ENCODE measurements at regions not wholly inside any gene's neighbourhood (a gene's known extent, or its start where the extent isn't known, plus 50 kb on each side); places are given as distances from the start of the nearest gene placed in this dataset.

- no peaks in the 10 kb centered on the region for H3K36me3 ChIP-seq (ENCODE audit: control insufficient read depth in 2 of 2, insufficient read depth in 2 of 2, low read length in 2 of 2)
- no peak overlapping the region for H3K4me3 ChIP-seq (ENCODE audit: low read length in 2 of 2)
- H3K27me3 ChIP-seq (ENCODE audit: control insufficient read depth in 1 of 2, insufficient read depth in 2 of 2, low read length in 2 of 2), result no peaks in the 10 kb centered on the region
- H3K27ac ChIP-seq (ENCODE audit: low read length), result no peak overlapping the region
- H3K4me1 ChIP-seq (ENCODE audit: control insufficient read depth, insufficient read depth, low read length), result no peaks in the 10 kb centered on the region
- no peaks in the 10 kb centered on the region for H3K9me3 ChIP-seq (ENCODE audit: control insufficient read depth in 2 of 2, low read length in 2 of 2)
- H3K9ac ChIP-seq (ENCODE audit: low read length in 2 of 2), result no peak overlapping the region
These were observed 1692.7 kb downstream of the EFNA5 start for GRCh38 chr5:105978011-105978410.

GRCh38 chr5:105977163-105977562, 1693.6 kb downstream of the EFNA5 start:
- H3K36me3 ChIP-seq (ENCODE audit: control insufficient read depth in 2 of 2, insufficient read depth in 2 of 2, low read length in 2 of 2), result no peaks in the 10 kb centered on the region
- H3K27me3 ChIP-seq (ENCODE audit: control insufficient read depth in 1 of 2, insufficient read depth in 2 of 2, low read length in 2 of 2), result no peaks in the 10 kb centered on the region
- H3K4me1 ChIP-seq (ENCODE audit: control insufficient read depth, insufficient read depth, low read length), result no peaks in the 10 kb centered on the region
- no peak overlapping the region for H3K4me3 ChIP-seq (ENCODE audit: low read length in 2 of 2)
- H3K27ac ChIP-seq (ENCODE audit: low read length), result no peak overlapping the region
- no peaks in the 10 kb centered on the region for H3K9me3 ChIP-seq (ENCODE audit: control insufficient read depth in 2 of 2, low read length in 2 of 2)
- H3K9ac ChIP-seq (ENCODE audit: low read length in 2 of 2), result no peak overlapping the region

- H3K36me3 ChIP-seq (ENCODE audit: control insufficient read depth in 2 of 2, insufficient read depth in 2 of 2, low read length in 2 of 2), result no peaks in the 10 kb centered on the region
- H3K9ac ChIP-seq (ENCODE audit: low read length in 2 of 2), result no peak overlapping the region
- H3K27me3 ChIP-seq (ENCODE audit: control insufficient read depth in 1 of 2, insufficient read depth in 2 of 2, low read length in 2 of 2), result no peaks in the 10 kb centered on the region
- no peaks in the 10 kb centered on the region for H3K4me1 ChIP-seq (ENCODE audit: control insufficient read depth, insufficient read depth, low read length)
- H3K4me3 ChIP-seq (ENCODE audit: low read length in 2 of 2), result no peak overlapping the region
- H3K9me3 ChIP-seq (ENCODE audit: control insufficient read depth in 2 of 2, low read length in 2 of 2), result no peaks in the 10 kb centered on the region
- H3K27ac ChIP-seq (ENCODE audit: low read length), result no peak overlapping the region
These were observed 1699.8 kb downstream of the EFNA5 start for GRCh38 chr5:105970919-105971318.

GRCh38 chr5:105968981-105969380, 1701.8 kb downstream of the EFNA5 start:
- H3K27me3 ChIP-seq (ENCODE audit: control insufficient read depth in 1 of 2, insufficient read depth in 2 of 2, low read length in 2 of 2), result no peaks in the 10 kb centered on the region
- H3K27ac ChIP-seq (ENCODE audit: low read length), result no peak overlapping the region
- H3K36me3 ChIP-seq (ENCODE audit: control insufficient read depth in 2 of 2, insufficient read depth in 2 of 2, low read length in 2 of 2), result no peaks in the 10 kb centered on the region
- H3K9me3 ChIP-seq (ENCODE audit: control insufficient read depth in 2 of 2, low read length in 2 of 2), result no peaks in the 10 kb centered on the region
- no peak overlapping the region for H3K9ac ChIP-seq (ENCODE audit: low read length in 2 of 2)
- H3K4me3 ChIP-seq (ENCODE audit: low read length in 2 of 2), result no peak overlapping the region
- H3K4me1 ChIP-seq (ENCODE audit: control insufficient read depth, insufficient read depth, low read length), result no peaks in the 10 kb centered on the region

GRCh38 chr5:105963696-105964255, 1707.0 kb downstream of the EFNA5 start:
- no peak overlapping the region for H3K4me3 ChIP-seq (ENCODE audit: low read length in 2 of 2)
- H3K27me3 ChIP-seq (ENCODE audit: control insufficient read depth in 1 of 2, insufficient read depth in 2 of 2, low read length in 2 of 2), result no peaks in the 10 kb centered on the region
- no peaks in the 10 kb centered on the region for H3K4me1 ChIP-seq (ENCODE audit: control insufficient read depth, insufficient read depth, low read length)
- H3K9ac ChIP-seq (ENCODE audit: low read length in 2 of 2), result no peak overlapping the region
- H3K36me3 ChIP-seq (ENCODE audit: control insufficient read depth in 2 of 2, insufficient read depth in 2 of 2, low read length in 2 of 2), result no peaks in the 10 kb centered on the region
- no peak overlapping the region for H3K27ac ChIP-seq (ENCODE audit: low read length)
- no peaks in the 10 kb centered on the region for H3K9me3 ChIP-seq (ENCODE audit: control insufficient read depth in 2 of 2, low read length in 2 of 2)

- Histone ChIP-seq H3K9me3 (ENCODE audit: control insufficient read depth in 2 of 2, low read length in 2 of 2) (no peaks in the 10 kb centered on the region), H3K36me3 (ENCODE audit: control insufficient read depth in 2 of 2, insufficient read depth in 2 of 2, low read length in 2 of 2) (no peaks in the 10 kb centered on the region), H3K27me3 (ENCODE audit: control insufficient read depth in 1 of 2, insufficient read depth in 2 of 2, low read length in 2 of 2) (no peaks in the 10 kb centered on the region), H3K27ac (ENCODE audit: low read length) (no peak overlapping the region), H3K4me1 (ENCODE audit: control insufficient read depth, insufficient read depth, low read length) (no peaks in the 10 kb centered on the region), H3K4me3 (ENCODE audit: low read length in 2 of 2) (no peak overlapping the region), H3K9ac (ENCODE audit: low read length in 2 of 2) (no peak overlapping the region)
These were observed 1709.2 kb downstream of the EFNA5 start for GRCh38 chr5:105961572-105961971.

GRCh38 chr5:105956456-105957196, 1714.1 kb downstream of the EFNA5 start:
- Histone ChIP-seq H3K27ac (ENCODE audit: low read length) (no peak overlapping the region), H3K36me3 (ENCODE audit: control insufficient read depth in 2 of 2, insufficient read depth in 2 of 2, low read length in 2 of 2) (no peaks in the 10 kb centered on the region), H3K4me3 (ENCODE audit: low read length in 2 of 2) (no peak overlapping the region), H3K4me1 (ENCODE audit: control insufficient read depth, insufficient read depth, low read length) (no peaks in the 10 kb centered on the region), H3K27me3 (ENCODE audit: control insufficient read depth in 1 of 2, insufficient read depth in 2 of 2, low read length in 2 of 2) (no peaks in the 10 kb centered on the region), H3K9ac (ENCODE audit: low read length in 2 of 2) (no peak overlapping the region), H3K9me3 (ENCODE audit: control insufficient read depth in 2 of 2, low read length in 2 of 2) (no peaks in the 10 kb centered on the region)

GRCh38 chr5:105954341-105954740, 1716.4 kb downstream of the EFNA5 start:
- no peaks in the 10 kb centered on the region for H3K27me3 ChIP-seq (ENCODE audit: control insufficient read depth in 1 of 2, insufficient read depth in 2 of 2, low read length in 2 of 2)
- no peaks in the 10 kb centered on the region for H3K9me3 ChIP-seq (ENCODE audit: control insufficient read depth in 2 of 2, low read length in 2 of 2)
- no peak overlapping the region for H3K4me3 ChIP-seq (ENCODE audit: low read length in 2 of 2)
- H3K4me1 ChIP-seq (ENCODE audit: control insufficient read depth, insufficient read depth, low read length), result no peaks in the 10 kb centered on the region
- H3K36me3 ChIP-seq (ENCODE audit: control insufficient read depth in 2 of 2, insufficient read depth in 2 of 2, low read length in 2 of 2), result no peaks in the 10 kb centered on the region
- H3K27ac ChIP-seq (ENCODE audit: low read length), result no peak overlapping the region
- H3K9ac ChIP-seq (ENCODE audit: low read length in 2 of 2), result no peak overlapping the region

- Histone ChIP-seq H3K27me3 (ENCODE audit: control insufficient read depth in 1 of 2, insufficient read depth in 2 of 2, low read length in 2 of 2) (no peaks in the 10 kb centered on the region), H3K4me1 (ENCODE audit: control insufficient read depth, insufficient read depth, low read length) (no peaks in the 10 kb centered on the region), H3K27ac (ENCODE audit: low read length) (no peak overlapping the region), H3K36me3 (ENCODE audit: control insufficient read depth in 2 of 2, insufficient read depth in 2 of 2, low read length in 2 of 2) (no peaks in the 10 kb centered on the region), H3K9ac (ENCODE audit: low read length in 2 of 2) (no peak overlapping the region), H3K9me3 (ENCODE audit: control insufficient read depth in 2 of 2, low read length in 2 of 2) (no peaks in the 10 kb centered on the region), H3K4me3 (ENCODE audit: low read length in 2 of 2) (no peak overlapping the region)
These were observed 1717.1 kb downstream of the EFNA5 start for GRCh38 chr5:105953616-105954015.

GRCh38 chr5:105952875-105953274, 1717.9 kb downstream of the EFNA5 start:
- no peaks in the 10 kb centered on the region for H3K9me3 ChIP-seq (ENCODE audit: control insufficient read depth in 2 of 2, low read length in 2 of 2)
- no peak overlapping the region for H3K9ac ChIP-seq (ENCODE audit: low read length in 2 of 2)
- H3K4me1 ChIP-seq (ENCODE audit: control insufficient read depth, insufficient read depth, low read length), result no peaks in the 10 kb centered on the region
- H3K27me3 ChIP-seq (ENCODE audit: control insufficient read depth in 1 of 2, insufficient read depth in 2 of 2, low read length in 2 of 2), result no peaks in the 10 kb centered on the region
- no peak overlapping the region for H3K4me3 ChIP-seq (ENCODE audit: low read length in 2 of 2)
- H3K27ac ChIP-seq (ENCODE audit: low read length), result no peak overlapping the region
- H3K36me3 ChIP-seq (ENCODE audit: control insufficient read depth in 2 of 2, insufficient read depth in 2 of 2, low read length in 2 of 2), result no peaks in the 10 kb centered on the region

GRCh38 chr5:105947461-105947860, 1723.3 kb downstream of the EFNA5 start:
- H3K36me3 ChIP-seq (ENCODE audit: control insufficient read depth in 2 of 2, insufficient read depth in 2 of 2, low read length in 2 of 2), result no peaks in the 10 kb centered on the region

More at GRCh38 chr5:105947461-105947860, 1723.3 kb downstream of the EFNA5 start:
- H3K27ac ChIP-seq (ENCODE audit: low read length), result no peak overlapping the region
- H3K27me3 ChIP-seq (ENCODE audit: control insufficient read depth in 1 of 2, insufficient read depth in 2 of 2, low read length in 2 of 2), result no peaks in the 10 kb centered on the region
- H3K4me3 ChIP-seq (ENCODE audit: low read length in 2 of 2), result no peak overlapping the region
- no peak overlapping the region for H3K9ac ChIP-seq (ENCODE audit: low read length in 2 of 2)
- H3K9me3 ChIP-seq (ENCODE audit: control insufficient read depth in 2 of 2, low read length in 2 of 2), result no peaks in the 10 kb centered on the region
- H3K4me1 ChIP-seq (ENCODE audit: control insufficient read depth, insufficient read depth, low read length), result no peaks in the 10 kb centered on the region
